ENCODE measurements at regions not wholly inside any gene's neighbourhood (a gene's known extent, or its start where the extent isn't known, plus 50 kb on each side); places are given as distances from the start of the nearest gene placed in this dataset.

DNA sequence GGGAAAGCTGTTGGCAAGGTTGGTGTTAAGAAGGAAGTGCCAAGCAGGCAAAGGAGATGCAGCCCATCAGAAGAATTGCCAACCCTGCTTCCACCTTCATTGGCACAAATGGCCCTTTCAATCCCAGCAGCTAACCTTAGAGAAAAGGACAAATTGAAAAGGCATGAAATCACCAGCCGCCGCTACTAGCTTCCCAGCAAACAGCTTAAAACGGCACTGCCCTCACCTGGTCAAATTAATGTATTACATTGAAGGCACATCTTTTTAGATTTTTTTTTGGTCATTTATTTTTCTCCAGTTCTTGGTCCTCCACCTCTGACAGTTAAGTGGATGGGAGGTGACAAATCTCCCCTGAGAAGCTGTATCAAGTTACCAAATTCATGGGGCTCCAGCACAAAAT is 51.0 kb upstream of the NHSL2 start:
- 0% methylated on average over 3 of the region's 3 CpGs for WGBS
- Histone ChIP-seq H3K27me3 (replicated peaks; ENCODE audit: insufficient read depth) (no peaks in the 10 kb centered on the region), H3K36me3 (no peaks in the 10 kb centered on the region), H3K4me3 (no peak overlapping the region), H3K27ac (no peak overlapping the region), H3K9me3 (no peaks in the 10 kb centered on the region), H3K4me1 (replicated peaks) (no peaks in the 10 kb centered on the region)
- TF ChIP-seq, protein P1, sequence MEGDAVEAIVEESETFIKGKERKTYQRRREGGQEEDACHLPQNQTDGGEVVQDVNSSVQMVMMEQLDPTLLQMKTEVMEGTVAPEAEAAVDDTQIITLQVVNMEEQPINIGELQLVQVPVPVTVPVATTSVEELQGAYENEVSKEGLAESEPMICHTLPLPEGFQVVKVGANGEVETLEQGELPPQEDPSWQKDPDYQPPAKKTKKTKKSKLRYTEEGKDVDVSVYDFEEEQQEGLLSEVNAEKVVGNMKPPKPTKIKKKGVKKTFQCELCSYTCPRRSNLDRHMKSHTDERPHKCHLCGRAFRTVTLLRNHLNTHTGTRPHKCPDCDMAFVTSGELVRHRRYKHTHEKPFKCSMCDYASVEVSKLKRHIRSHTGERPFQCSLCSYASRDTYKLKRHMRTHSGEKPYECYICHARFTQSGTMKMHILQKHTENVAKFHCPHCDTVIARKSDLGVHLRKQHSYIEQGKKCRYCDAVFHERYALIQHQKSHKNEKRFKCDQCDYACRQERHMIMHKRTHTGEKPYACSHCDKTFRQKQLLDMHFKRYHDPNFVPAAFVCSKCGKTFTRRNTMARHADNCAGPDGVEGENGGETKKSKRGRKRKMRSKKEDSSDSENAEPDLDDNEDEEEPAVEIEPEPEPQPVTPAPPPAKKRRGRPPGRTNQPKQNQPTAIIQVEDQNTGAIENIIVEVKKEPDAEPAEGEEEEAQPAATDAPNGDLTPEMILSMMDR (IDR thresholded peaks at IDR 0.05) = peak in 2 of 4 experiments; percentile 34 to 39
- TF ChIP-seq POLR2AphosphoS5 (IDR thresholded peaks at IDR 0.05) = no peak
- intact Hi-C loops (cut with DNase I) = no loop called here
- no peak for DNase-seq (ENCODE audit: low spot score)

Small RNA genes in the stretch of these regions (small RNA-seq; reads per million reads assigned to genes)
- gene BX276092.3 = 0 reads per million in 2 donors

All from prostate gland (tissue), 2 donors.